NAMALWA (cell line): ENCODE measurements at regions not wholly inside any gene's neighbourhood (a gene's known extent, or its start where the extent isn't known, plus 50 kb on each side); places are given as distances from the start of the nearest gene placed in this dataset.
A peak's percentile ranks its signal among the peaks of the same experiment; 100 is the strongest.
"Not testable (repeated sequence)": the region's sequence is repeated elsewhere in the genome, so short reads cannot be mapped to it uniquely, and the experiment has no call there.

ENCODE experiments used
- DNase-seq: peaks from one replicate; pipeline ENCODE4 v3.0.0-alpha.2; 2015; ENCODE audit warnings: low spot score

- no peak for DNase-seq
These were observed 214.8 kb upstream of the TMEM229A start for GRCh38 chr7:124247691-124248090.

- DNase-seq, result no peak
These were observed 213.5 kb upstream of the TMEM229A start for GRCh38 chr7:124246262-124246863.

- not testable (repeated sequence) for DNase-seq
These were observed 211.6 kb upstream of the TMEM229A start for GRCh38 chr7:124244469-124244868.

GRCh38 chr7:124219681-124220080, 186.8 kb upstream of the TMEM229A start:
- DNase-seq, result no peak

- no peak for DNase-seq
These were observed 175.8 kb upstream of the TMEM229A start for GRCh38 chr7:124208642-124209041.

- no peak for DNase-seq
These were observed 175.3 kb upstream of the TMEM229A start for GRCh38 chr7:124208173-124208572.

GRCh38 chr7:124205526-124205925, 172.7 kb upstream of the TMEM229A start:
- DNase-seq, result no peak

GRCh38 chr7:124202546-124202945, 169.7 kb upstream of the TMEM229A start:
- DNase-seq, result no peak

GRCh38 chr7:124201768-124202349, 169.0 kb upstream of the TMEM229A start:
- no peak for DNase-seq

GRCh38 chr7:124196519-124196918, 163.7 kb upstream of the TMEM229A start:
- DNase-seq, result no peak

GRCh38 chr7:124192885-124193284, 160.0 kb upstream of the TMEM229A start:
- no peak for DNase-seq

GRCh38 chr7:124191713-124192112, 158.8 kb upstream of the TMEM229A start:
- DNase-seq, result no peak

- DNase-seq, result no peak
These were observed 158.2 kb upstream of the TMEM229A start for GRCh38 chr7:124191030-124191429.

GRCh38 chr7:124188576-124188975, 155.7 kb upstream of the TMEM229A start:
- peak; percentile 62 for DNase-seq

GRCh38 chr7:124187962-124188361, 155.1 kb upstream of the TMEM229A start:
- DNase-seq, result peak; percentile 22

- no peak for DNase-seq
These were observed 150.8 kb upstream of the TMEM229A start for GRCh38 chr7:124183649-124184048.

GRCh38 chr7:124179641-124180040, 146.8 kb upstream of the TMEM229A start:
- DNase-seq, result no peak

GRCh38 chr7:124177891-124178290, 145.0 kb upstream of the TMEM229A start:
- no peak for DNase-seq

- not testable (repeated sequence) for DNase-seq
These were observed 138.9 kb upstream of the TMEM229A start for GRCh38 chr7:124171812-124172211.

- DNase-seq, result peak; percentile 67
These were observed 138.2 kb upstream of the TMEM229A start for GRCh38 chr7:124171068-124171467.

- DNase-seq, result no peak
These were observed 135.7 kb upstream of the TMEM229A start for GRCh38 chr7:124168616-124169015.

GRCh38 chr7:124162667-124163066, 129.8 kb upstream of the TMEM229A start:
- no peak for DNase-seq

GRCh38 chr7:124155432-124156022, 122.7 kb upstream of the TMEM229A start:
- DNase-seq, result peak; percentile 70
